HEK293 (cell line): ENCODE measurements at regions not wholly inside any gene's neighbourhood (a gene's known extent, or its start where the extent isn't known, plus 50 kb on each side); places are given as distances from the start of the nearest gene placed in this dataset.

Experiments
- CTCF ChIA-PET: fragments of 350-600 bp; formaldehyde crosslinking; extraction: SDS; loops from one replicate; lab custom pipeline; 2021; ENCODE audit warnings: antibody characterized with exemption; lab: Yijun Ruan, JAX
- POLR2A ChIA-PET: fragments of 300-600 bp; formaldehyde crosslinking; extraction: SDS; loops from one replicate; lab custom pipeline; 2020; ENCODE audit warnings: antibody characterized with exemption, inconsistent platforms; lab: Yijun Ruan, JAX
- H3K27ac ChIP-seq: fragments of 200-500 bp; sonication (Bioruptor generic); 2 replicates; pipeline ENCODE4 v1.5.1; 2014; ENCODE audit warnings: low read depth, low read length, control low read depth, inconsistent platforms; ENCODE audit errors: extremely low read depth
- H3K36me3 ChIP-seq, 2 experiments: fragments of 200-500 bp in 1 of 2; sonication (Bioruptor generic) in 1 of 2; 1 replicate in 1 of 2; 2 replicates in 1 of 2; pipeline ENCODE4 v1.5.1; 2014 to 2017; ENCODE audit warnings: inconsistent platforms in 2 of 2, low read length in 2 of 2; ENCODE audit not compliant: control insufficient read depth in 2 of 2, insufficient read depth in 1 of 2
- H3K4me1 ChIP-seq: fragments of 200-500 bp; sonication (Bioruptor generic); 2 replicates; pipeline ENCODE4 v1.5.1; 2014; ENCODE audit warnings: mild to moderate bottlenecking, low read length, inconsistent platforms; ENCODE audit not compliant: control insufficient read depth, insufficient read depth
- H3K4me3 ChIP-seq: 2 replicates; pipeline ENCODE4 v1.5.1; 2011; ENCODE audit warnings: low read depth, mild to moderate bottlenecking, control low read depth, low read length, moderate library complexity
- H3K9me3 ChIP-seq: fragments of 200-500 bp; sonication (Bioruptor generic); 2 replicates; pipeline ENCODE4 v1.5.1; 2014; ENCODE audit warnings: low read depth, low read length, inconsistent platforms; ENCODE audit not compliant: control insufficient read depth, insufficient read depth
- EGR2 ChIP-seq: fragments of 450-650 bp; formaldehyde crosslinking; IDR thresholded peaks from 2 replicates; pipeline ENCODE4 v1.5.1; 2016; ENCODE audit warnings: low read depth, missing biosample characterization, missing genetic modification characterization
- HOXA7 ChIP-seq: sonication (generic); formaldehyde crosslinking; IDR thresholded peaks from 2 replicates; pipeline ENCODE4 v1.8.1; 2022; ENCODE audit warnings: missing genetic modification reagents, borderline replicate concordance
- KLF10 ChIP-seq: fragments of 450-650 bp; IDR thresholded peaks from 2 replicates; pipeline ENCODE4 v1.5.1; 2018; ENCODE audit warnings: missing biosample characterization, mild to moderate bottlenecking, missing genetic modification characterization
- REPIN1 ChIP-seq: fragments of 450-650 bp; formaldehyde crosslinking; IDR thresholded peaks from 2 replicates; pipeline ENCODE4 v1.5.1; 2017; ENCODE audit warnings: missing biosample characterization, missing genetic modification characterization, low read depth
- ZBTB21 ChIP-seq: fragments of 450-650 bp; formaldehyde crosslinking; IDR thresholded peaks from 2 replicates; pipeline ENCODE4 v1.5.1; 2017; ENCODE audit warnings: missing biosample characterization, missing genetic modification characterization
- ZBTB49 ChIP-seq: fragments of 450-650 bp; formaldehyde crosslinking; IDR thresholded peaks from 2 replicates; pipeline ENCODE4 v1.5.1; 2016; ENCODE audit warnings: missing biosample characterization, missing genetic modification characterization, low read depth
- ZBTB8A ChIP-seq: fragments of 450-650 bp; formaldehyde crosslinking; IDR thresholded peaks from 2 replicates; pipeline ENCODE4 v1.5.1; 2016; ENCODE audit warnings: missing biosample characterization, missing genetic modification characterization
- ZNF174 ChIP-seq: fragments of 450-650 bp; formaldehyde crosslinking; IDR thresholded peaks from 2 replicates; pipeline ENCODE4 v1.5.0; 2017; ENCODE audit warnings: missing biosample characterization, mild to moderate bottlenecking, missing genetic modification characterization
- ZNF24 ChIP-seq: fragments of 450-650 bp; formaldehyde crosslinking; IDR thresholded peaks from 2 replicates; pipeline ENCODE4 v1.5.1; 2016; ENCODE audit warnings: missing biosample characterization, missing genetic modification characterization
- ZNF266 ChIP-seq: fragments of 450-650 bp; formaldehyde crosslinking; IDR thresholded peaks from 2 replicates; pipeline ENCODE4 v1.5.1; 2016; ENCODE audit warnings: missing biosample characterization, missing genetic modification characterization, low read depth
- ZNF335 ChIP-seq: fragments of 450-650 bp; formaldehyde crosslinking; conservative IDR thresholded peaks from 2 replicates; pipeline ENCODE4 v1.5.1; 2016; ENCODE audit warnings: missing biosample characterization, missing genetic modification characterization
- ZNF416 ChIP-seq: fragments of 450-650 bp; formaldehyde crosslinking; IDR thresholded peaks from 2 replicates; pipeline ENCODE4 v1.5.1; 2016; ENCODE audit warnings: missing biosample characterization, missing genetic modification characterization
- ZNF571 ChIP-seq: fragments of 450-650 bp; formaldehyde crosslinking; IDR thresholded peaks from 2 replicates; pipeline ENCODE4 v1.5.0; 2017; ENCODE audit warnings: missing biosample characterization, missing genetic modification characterization
- ZNF585B ChIP-seq: fragments of 450-650 bp; formaldehyde crosslinking; IDR thresholded peaks from 2 replicates; pipeline ENCODE4 v1.5.1; 2016; ENCODE audit warnings: missing biosample characterization, missing genetic modification characterization
- ZNF707 ChIP-seq: fragments of 450-650 bp; formaldehyde crosslinking; IDR thresholded peaks from 2 replicates; pipeline ENCODE4 v1.5.1; 2016; ENCODE audit warnings: missing biosample characterization, missing genetic modification characterization
- TF ChIP-seq, protein P1 (sequence below): fragments of 450-650 bp; formaldehyde crosslinking; IDR thresholded peaks from 2 replicates; pipeline ENCODE4 v1.5.1; 2016; ENCODE audit warnings: missing biosample characterization, missing genetic modification characterization
- TF ChIP-seq, protein P2 (sequence below): IDR thresholded peaks from 2 replicates; pipeline ENCODE4 v1.6.1; 2011; ENCODE audit warnings: mild to moderate bottlenecking, low read depth, low read length, borderline replicate concordance
- TF ChIP-seq, protein P3 (sequence below): sonication (generic); formaldehyde crosslinking; IDR thresholded peaks from 2 replicates; pipeline ENCODE4 v1.8.1; 2022; ENCODE audit warnings: mild to moderate bottlenecking, moderate library complexity, missing genetic modification reagents
- TF ChIP-seq, protein P4 (sequence below): fragments of 450-650 bp; formaldehyde crosslinking; IDR thresholded peaks from 2 replicates; pipeline ENCODE4 v1.5.1; 2017; ENCODE audit warnings: missing biosample characterization, missing genetic modification characterization

- TF ChIP-seq, protein P1, sequence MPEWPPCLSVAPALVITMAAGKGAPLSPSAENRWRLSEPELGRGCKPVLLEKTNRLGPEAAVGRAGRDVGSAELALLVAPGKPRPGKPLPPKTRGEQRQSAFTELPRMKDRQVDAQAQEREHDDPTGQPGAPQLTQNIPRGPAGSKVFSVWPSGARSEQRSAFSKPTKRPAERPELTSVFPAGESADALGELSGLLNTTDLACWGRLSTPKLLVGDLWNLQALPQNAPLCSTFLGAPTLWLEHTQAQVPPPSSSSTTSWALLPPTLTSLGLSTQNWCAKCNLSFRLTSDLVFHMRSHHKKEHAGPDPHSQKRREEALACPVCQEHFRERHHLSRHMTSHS (tag by site-specific recombination), result no peak
- TF ChIP-seq ZNF24 (no peak), ZNF266 (tag by site-specific recombination) (no peak), EGR2 (tag by site-specific recombination) (no peak), ZBTB49 (no peak)
- TF ChIP-seq, protein P2, sequence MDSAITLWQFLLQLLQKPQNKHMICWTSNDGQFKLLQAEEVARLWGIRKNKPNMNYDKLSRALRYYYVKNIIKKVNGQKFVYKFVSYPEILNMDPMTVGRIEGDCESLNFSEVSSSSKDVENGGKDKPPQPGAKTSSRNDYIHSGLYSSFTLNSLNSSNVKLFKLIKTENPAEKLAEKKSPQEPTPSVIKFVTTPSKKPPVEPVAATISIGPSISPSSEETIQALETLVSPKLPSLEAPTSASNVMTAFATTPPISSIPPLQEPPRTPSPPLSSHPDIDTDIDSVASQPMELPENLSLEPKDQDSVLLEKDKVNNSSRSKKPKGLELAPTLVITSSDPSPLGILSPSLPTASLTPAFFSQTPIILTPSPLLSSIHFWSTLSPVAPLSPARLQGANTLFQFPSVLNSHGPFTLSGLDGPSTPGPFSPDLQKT, result no peak
These were observed 51.6 kb upstream of the MACC1 start (continued) for GRCh38 chr7:20268824-20269223.

- Histone ChIP-seq H3K4me1 (peaks cover 4% of the 10 kb centered on the region; the same call in 1 of the 2 replicates), H3K36me3 (no peaks in the 10 kb centered on the region), H3K4me3 (no peak overlapping the region), H3K9me3 (no peaks in the 10 kb centered on the region), H3K27ac (no peak overlapping the region)
- CTCF ChIA-PET, result no interaction called here
- no peak for TF ChIP-seq ZNF335
- no peak for TF ChIP-seq ZNF571 (tag by site-specific recombination)
- TF ChIP-seq ZBTB21 (tag by site-specific recombination), result no peak
- no peak for TF ChIP-seq REPIN1 (tag by site-specific recombination)
- no peak for TF ChIP-seq ZNF585B (tag by site-specific recombination)
- TF ChIP-seq ZBTB8A (tag by site-specific recombination), result no peak
- TF ChIP-seq ZNF174 (tag by site-specific recombination), result no peak
- no peak for TF ChIP-seq KLF10
- TF ChIP-seq, protein P3, sequence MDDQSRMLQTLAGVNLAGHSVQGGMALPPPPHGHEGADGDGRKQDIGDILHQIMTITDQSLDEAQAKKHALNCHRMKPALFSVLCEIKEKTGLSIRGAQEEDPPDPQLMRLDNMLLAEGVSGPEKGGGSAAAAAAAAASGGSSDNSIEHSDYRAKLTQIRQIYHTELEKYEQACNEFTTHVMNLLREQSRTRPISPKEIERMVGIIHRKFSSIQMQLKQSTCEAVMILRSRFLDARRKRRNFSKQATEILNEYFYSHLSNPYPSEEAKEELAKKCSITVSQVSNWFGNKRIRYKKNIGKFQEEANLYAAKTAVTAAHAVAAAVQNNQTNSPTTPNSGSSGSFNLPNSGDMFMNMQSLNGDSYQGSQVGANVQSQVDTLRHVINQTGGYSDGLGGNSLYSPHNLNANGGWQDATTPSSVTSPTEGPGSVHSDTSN (CRISPR knock-in tag), result no peak
- TF ChIP-seq HOXA7 (CRISPR knock-in tag), result no peak
- POLR2A ChIA-PET, result no interaction called here
These were observed 52.5 kb upstream of the MACC1 start for GRCh38 chr7:20269726-20270125.

- CTCF ChIA-PET, result no interaction called here
These were observed 53.2 kb upstream of the MACC1 start for GRCh38 chr7:20270371-20270770.

More at GRCh38 chr7:20270371-20270770, 53.2 kb upstream of the MACC1 start:
- no peaks in the 10 kb centered on the region for H3K9me3 ChIP-seq
- H3K4me3 ChIP-seq, result no peak overlapping the region
- no peak overlapping the region for H3K27ac ChIP-seq
- H3K36me3 ChIP-seq, result no peaks in the 10 kb centered on the region
- TF ChIP-seq, protein P4, sequence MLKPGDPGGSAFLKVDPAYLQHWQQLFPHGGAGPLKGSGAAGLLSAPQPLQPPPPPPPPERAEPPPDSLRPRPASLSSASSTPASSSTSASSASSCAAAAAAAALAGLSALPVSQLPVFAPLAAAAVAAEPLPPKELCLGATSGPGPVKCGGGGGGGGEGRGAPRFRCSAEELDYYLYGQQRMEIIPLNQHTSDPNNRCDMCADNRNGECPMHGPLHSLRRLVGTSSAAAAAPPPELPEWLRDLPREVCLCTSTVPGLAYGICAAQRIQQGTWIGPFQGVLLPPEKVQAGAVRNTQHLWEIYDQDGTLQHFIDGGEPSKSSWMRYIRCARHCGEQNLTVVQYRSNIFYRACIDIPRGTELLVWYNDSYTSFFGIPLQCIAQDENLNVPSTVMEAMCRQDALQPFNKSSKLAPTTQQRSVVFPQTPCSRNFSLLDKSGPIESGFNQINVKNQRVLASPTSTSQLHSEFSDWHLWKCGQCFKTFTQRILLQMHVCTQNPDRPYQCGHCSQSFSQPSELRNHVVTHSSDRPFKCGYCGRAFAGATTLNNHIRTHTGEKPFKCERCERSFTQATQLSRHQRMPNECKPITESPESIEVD (tag by site-specific recombination), result no peak
- no peak for TF ChIP-seq ZNF707 (tag by site-specific recombination)
- TF ChIP-seq ZNF416 (tag by site-specific recombination), result no peak
- H3K4me1 ChIP-seq, result no peaks in the 10 kb centered on the region
- POLR2A ChIA-PET, result no interaction called here
